PC-9 (cell line): ENCODE measurements at regions not wholly inside any gene's neighbourhood (a gene's known extent, or its start where the extent isn't known, plus 50 kb on each side); places are given as distances from the start of the nearest gene placed in this dataset.

ENCODE experiments used
- BruUV-seq: library from RNA; stranded (reverse); fragments of 400-500 nt; replicated peaks from 2 replicates; lab custom pipeline; 2021; lab: Mats Ljungman, UMichigan
- CTCF ChIA-PET: fragments of 300-600 bp; sonication (Branson Sonifier 250); formaldehyde crosslinking; loops from one replicate; lab custom pipeline; 2022; ENCODE audit warnings: antibody characterized with exemption; lab: Charles Lee
- POLR2A ChIA-PET: fragments of 300-600 bp; sonication (Branson Sonifier 250); formaldehyde crosslinking; loops from one replicate; lab custom pipeline; 2022; ENCODE audit warnings: antibody characterized with exemption; ENCODE audit not compliant: unreplicated experiment; lab: Charles Lee
- DNase-seq, 2 experiments: peaks; one replicate each; pipeline versions ENCODE4 v3.0.0 to v3.0.0-alpha.2; 2015 to 2022; ENCODE audit warnings: mixed read lengths in 1 of 2
- H2AFZ ChIP-seq: fragments of 200-600 bp; sonication (generic); 2 replicates; pipeline ENCODE4 v1.8.1; 2017; ENCODE audit warnings: antibody characterized with exemption
- H3F3A ChIP-seq: fragments of 200-600 bp; sonication (generic); 2 replicates; pipeline ENCODE4 v1.8.1; 2017; ENCODE audit warnings: antibody characterized with exemption, mild to moderate bottlenecking, low read depth; ENCODE audit not compliant: insufficient read depth
- H3K27ac ChIP-seq: fragments of 200-600 bp; sonication (generic); 2 replicates; pipeline ENCODE4 v1.6.1; 2016; ENCODE audit warnings: mixed run types
- H3K27me3 ChIP-seq: fragments of 200-600 bp; sonication (generic); 2 replicates; pipeline ENCODE4 v1.6.1; 2016; ENCODE audit warnings: low read depth, mixed run types; ENCODE audit not compliant: insufficient read depth
- H3K36me3 ChIP-seq: fragments of 200-600 bp; sonication (generic); 2 replicates; pipeline ENCODE4 v1.6.1; 2016; ENCODE audit warnings: low read depth, mixed run types
- H3K4me1 ChIP-seq: fragments of 200-600 bp; sonication (generic); replicated peaks from 2 replicates; pipeline ENCODE4 v1.6.1; 2016; ENCODE audit warnings: mixed run types; ENCODE audit not compliant: insufficient read depth
- H3K4me2 ChIP-seq: fragments of 200-600 bp; sonication (generic); 2 replicates; pipeline ENCODE4 v1.6.1; 2017; ENCODE audit warnings: mixed run types
- H3K4me3 ChIP-seq: fragments of 200-600 bp; sonication (generic); 2 replicates; pipeline ENCODE4 v1.6.1; 2016; ENCODE audit warnings: mixed run types
- H3K79me2 ChIP-seq: fragments of 200-600 bp; sonication (generic); 2 replicates; pipeline ENCODE4 v1.6.1; 2017; ENCODE audit warnings: low read depth, mixed run types
- H3K9me2 ChIP-seq: fragments of 200-600 bp; sonication (generic); 2 replicates; pipeline ENCODE4 v1.8.1; 2017; ENCODE audit warnings: mild to moderate bottlenecking; ENCODE audit not compliant: insufficient read depth
- H3K9me3 ChIP-seq: fragments of 200-600 bp; sonication (generic); 2 replicates; pipeline ENCODE4 v1.8.1; 2016; ENCODE audit warnings: low read depth; ENCODE audit not compliant: insufficient read depth
- H4K20me1 ChIP-seq: fragments of 200-600 bp; sonication (generic); 2 replicates; pipeline ENCODE4 v1.8.1; 2017; ENCODE audit not compliant: insufficient read depth
- EZH2 ChIP-seq: fragments of 200-600 bp; sonication (generic); IDR thresholded peaks from 2 replicates; pipeline ENCODE4 v1.8.0; 2017; ENCODE audit warnings: antibody characterized with exemption, low read depth
- intact Hi-C: fragments of 100-400 bp; cut with micrococcal nuclease; formaldehyde crosslinking; loops from one replicate; pipeline ENCODE4 v1.10.0; 2022; ENCODE audit not compliant: unreplicated experiment
- TF ChIP-seq, protein P1 (sequence below): fragments of 200-600 bp; sonication (generic); conservative IDR thresholded peaks from 2 replicates; pipeline ENCODE4 v1.6.1; 2017; ENCODE audit warnings: mixed run types, antibody characterized with exemption, mild to moderate bottlenecking, moderate library complexity

DNA sequence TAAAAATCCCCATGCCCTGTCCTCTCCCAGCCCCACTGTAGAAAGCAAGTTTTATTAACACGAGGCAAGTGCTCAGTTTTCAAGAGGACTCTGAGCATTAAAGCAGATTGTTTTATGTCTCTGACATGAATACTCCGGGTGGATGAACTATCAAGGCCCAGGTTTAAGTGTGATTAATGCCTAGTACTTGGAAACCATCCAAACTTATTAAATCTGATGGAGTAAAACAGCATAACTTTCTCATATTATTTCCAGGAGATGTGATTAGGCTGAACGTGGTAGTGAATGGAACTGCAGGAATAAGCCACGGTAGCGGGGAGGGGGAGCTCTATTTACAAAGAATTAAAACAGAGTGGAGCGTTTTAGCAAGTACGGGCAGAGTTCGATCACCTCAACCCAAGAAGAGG lies 144.2 kb upstream of the RNF32 start:
- H3K27me3 ChIP-seq: peaks cover 98% of the 10 kb centered on the region
- no peaks in the 10 kb centered on the region for H3F3A ChIP-seq
- no TSS peak for BruUV-seq
- H3K79me2 ChIP-seq: no peaks in the 10 kb centered on the region
- no peak overlapping the region for H3K4me2 ChIP-seq
- ChIA-PET CTCF (no interaction called here), POLR2A (no interaction called here)
- TF ChIP-seq EZH2: no peak
- TF ChIP-seq, protein P1, sequence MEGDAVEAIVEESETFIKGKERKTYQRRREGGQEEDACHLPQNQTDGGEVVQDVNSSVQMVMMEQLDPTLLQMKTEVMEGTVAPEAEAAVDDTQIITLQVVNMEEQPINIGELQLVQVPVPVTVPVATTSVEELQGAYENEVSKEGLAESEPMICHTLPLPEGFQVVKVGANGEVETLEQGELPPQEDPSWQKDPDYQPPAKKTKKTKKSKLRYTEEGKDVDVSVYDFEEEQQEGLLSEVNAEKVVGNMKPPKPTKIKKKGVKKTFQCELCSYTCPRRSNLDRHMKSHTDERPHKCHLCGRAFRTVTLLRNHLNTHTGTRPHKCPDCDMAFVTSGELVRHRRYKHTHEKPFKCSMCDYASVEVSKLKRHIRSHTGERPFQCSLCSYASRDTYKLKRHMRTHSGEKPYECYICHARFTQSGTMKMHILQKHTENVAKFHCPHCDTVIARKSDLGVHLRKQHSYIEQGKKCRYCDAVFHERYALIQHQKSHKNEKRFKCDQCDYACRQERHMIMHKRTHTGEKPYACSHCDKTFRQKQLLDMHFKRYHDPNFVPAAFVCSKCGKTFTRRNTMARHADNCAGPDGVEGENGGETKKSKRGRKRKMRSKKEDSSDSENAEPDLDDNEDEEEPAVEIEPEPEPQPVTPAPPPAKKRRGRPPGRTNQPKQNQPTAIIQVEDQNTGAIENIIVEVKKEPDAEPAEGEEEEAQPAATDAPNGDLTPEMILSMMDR: no peak
- no peaks in the 10 kb centered on the region for H3K9me3 ChIP-seq
- no peak overlapping the region for H3K4me3 ChIP-seq
- H3K27ac ChIP-seq: no peak overlapping the region
- DNase-seq: no peak
- H3K4me1 ChIP-seq: no peaks in the 10 kb centered on the region
- no peaks in the 10 kb centered on the region for H4K20me1 ChIP-seq
- H2AFZ ChIP-seq: no peak overlapping the region
- no peaks in the 10 kb centered on the region for H3K9me2 ChIP-seq
- no peaks in the 10 kb centered on the region for H3K36me3 ChIP-seq
- intact Hi-C loops: no loop called here

DNA sequence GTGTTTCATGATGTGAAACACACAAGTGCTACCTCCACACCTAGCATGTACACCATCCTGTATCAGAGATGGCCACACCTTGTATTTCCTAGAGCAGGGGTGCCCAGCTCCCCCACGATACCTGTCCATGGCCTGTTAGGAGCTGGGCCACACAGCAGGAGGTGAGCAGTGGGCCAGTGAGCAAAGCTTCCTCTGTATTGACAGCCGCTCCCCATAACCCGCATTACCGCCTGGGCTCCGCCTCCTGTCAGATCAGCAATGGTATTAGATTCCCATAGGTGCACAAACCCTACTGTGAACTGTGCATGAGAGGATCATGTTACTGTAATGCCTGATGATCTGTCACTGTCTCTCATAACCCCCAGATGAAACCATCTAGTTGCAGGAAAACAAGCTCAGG lies 145.6 kb upstream of the RNF32 start:
- no peaks in the 10 kb centered on the region for H3K4me1 ChIP-seq
- H4K20me1 ChIP-seq: no peaks in the 10 kb centered on the region
- H3K9me3 ChIP-seq: no peaks in the 10 kb centered on the region
- H2AFZ ChIP-seq: no peak overlapping the region
- no TSS peak for BruUV-seq
- no peaks in the 10 kb centered on the region for H3K9me2 ChIP-seq
- TF ChIP-seq EZH2: no peak
- ChIA-PET POLR2A (no interaction called here), CTCF (no interaction called here)
- H3K4me3 ChIP-seq: no peak overlapping the region
- no peaks in the 10 kb centered on the region for H3K79me2 ChIP-seq
- DNase-seq: peak in 1 of 2 experiments; percentile 27
- no peaks in the 10 kb centered on the region for H3K36me3 ChIP-seq
- H3K4me2 ChIP-seq: no peak overlapping the region
- peaks cover 98% of the 10 kb centered on the region for H3K27me3 ChIP-seq
- intact Hi-C loops: no loop called here
- no peak overlapping the region for H3K27ac ChIP-seq
- H3F3A ChIP-seq: no peaks in the 10 kb centered on the region

- Histone ChIP-seq H3K27me3 (peaks cover 92% of the 10 kb centered on the region), H3K36me3 (no peaks in the 10 kb centered on the region), H3K9me2 (no peaks in the 10 kb centered on the region), H3K79me2 (no peaks in the 10 kb centered on the region), H3K4me3 (no peak overlapping the region), H3K27ac (no peak overlapping the region), H3K9me3 (no peaks in the 10 kb centered on the region), H3K4me2 (no peak overlapping the region), H3K4me1 (no peaks in the 10 kb centered on the region), H4K20me1 (no peaks in the 10 kb centered on the region), H3F3A (no peaks in the 10 kb centered on the region), H2AFZ (no peak overlapping the region)
- intact Hi-C loops: no loop called here
- no peak for TF ChIP-seq EZH2
- no TSS peak for BruUV-seq
- ChIA-PET POLR2A (no interaction called here), CTCF (no interaction called here)
- peak in 1 of 2 experiments; percentile 28 for DNase-seq
Measured at GRCh38 chr7:156493942-156494341, 146.6 kb upstream of the RNF32 start.

GRCh38 chr7:156492170-156492569 lies 148.4 kb upstream of the RNF32 start:
- Histone ChIP-seq H2AFZ (no peak overlapping the region), H3K79me2 (no peaks in the 10 kb centered on the region), H3K36me3 (no peaks in the 10 kb centered on the region), H3F3A (no peaks in the 10 kb centered on the region), H3K9me3 (no peaks in the 10 kb centered on the region), H3K27ac (no peak overlapping the region), H3K9me2 (no peaks in the 10 kb centered on the region), H3K4me1 (no peaks in the 10 kb centered on the region), H3K4me3 (no peak overlapping the region), H4K20me1 (no peaks in the 10 kb centered on the region), H3K27me3 (peaks cover 90% of the 10 kb centered on the region), H3K4me2 (no peak overlapping the region)
- ChIA-PET POLR2A (no interaction called here), CTCF (no interaction called here)
- DNase-seq: no peak
- intact Hi-C loops: no loop called here
- TF ChIP-seq, protein P1: no peak
- TF ChIP-seq EZH2: no peak
- no TSS peak for BruUV-seq
